ENCODE measurements at regions not wholly inside any gene's neighbourhood (a gene's known extent, or its start where the extent isn't known, plus 50 kb on each side); places are given as distances from the start of the nearest gene placed in this dataset.

DNA sequence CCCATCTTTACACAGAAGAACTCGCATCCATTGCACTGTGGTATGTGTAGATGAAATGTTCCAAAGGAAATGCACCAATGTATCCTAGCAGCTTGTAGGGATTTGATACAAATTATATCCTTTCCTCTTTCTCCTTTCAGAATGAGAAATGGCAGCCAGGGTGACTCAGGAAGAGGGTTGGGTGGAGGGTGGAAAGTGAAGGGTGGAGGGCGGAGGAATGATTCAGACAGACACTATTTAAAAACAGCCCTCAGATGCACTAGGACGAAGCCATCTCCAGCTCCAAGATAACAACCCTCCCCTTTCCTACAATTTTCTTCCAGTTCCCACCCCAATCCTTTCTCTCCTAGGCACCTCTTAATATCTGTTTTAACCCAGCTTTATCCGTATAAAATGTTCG lies 96.2 kb upstream of the STK39 start:
- no peak for TF ChIP-seq CTCF (conservative IDR thresholded peaks at IDR 0.05)
- TF ChIP-seq EZH2 (IDR thresholded peaks at IDR 0.05; ENCODE audit: low read depth) = no peak
